Chondrocyte (in vitro differentiated cells): ENCODE measurements at regions not wholly inside any gene's neighbourhood (a gene's known extent, or its start where the extent isn't known, plus 50 kb on each side); places are given as distances from the start of the nearest gene placed in this dataset.

Experiments used
- DNase-seq: peaks from one replicate; pipeline ENCODE4 v3.0.0; 2021; ENCODE audit warnings: mixed read lengths, low spot score
- H3K27ac Mint-ChIP-seq: one replicate; pipeline ENCODE4 v1.8.0; 2021; ENCODE audit warnings: mild to moderate bottlenecking, moderate library complexity, mixed read lengths; ENCODE audit not compliant: unreplicated experiment
- H3K27me3 Mint-ChIP-seq: 2 replicates; pipeline ENCODE4 v1.8.0; 2021; ENCODE audit warnings: low read depth, mixed read lengths
- H3K36me3 Mint-ChIP-seq: 2 replicates; pipeline ENCODE4 v1.8.0; 2021; ENCODE audit warnings: low read depth, mixed read lengths
- H3K4me1 Mint-ChIP-seq: 2 replicates; pipeline ENCODE4 v1.8.0; 2021; ENCODE audit warnings: low read depth, mild to moderate bottlenecking, mixed read lengths
- H3K4me3 Mint-ChIP-seq: one replicate; pipeline ENCODE4 v1.8.0; 2021; ENCODE audit warnings: mild to moderate bottlenecking, moderate library complexity, mixed read lengths; ENCODE audit not compliant: unreplicated experiment
- H3K9me3 Mint-ChIP-seq: 2 replicates; pipeline ENCODE4 v1.8.0; 2021; ENCODE audit warnings: low read depth, mixed read lengths
- TF ChIP-seq, protein P1 (sequence below): fragments of 200-600 bp; sonication (generic); IDR thresholded peaks from 2 replicates; pipeline ENCODE4 v1.5.0; 2021; ENCODE audit warnings: antibody characterized with exemption, mild to moderate bottlenecking, moderate library complexity

- H3K36me3 Mint-ChIP-seq: no peaks in the 10 kb centered on the region
- peaks cover 14% of the 10 kb centered on the region for H3K27me3 Mint-ChIP-seq
- H3K27ac Mint-ChIP-seq: no peak overlapping the region
- no peak for DNase-seq
- no peak overlapping the region for H3K4me3 Mint-ChIP-seq
- TF ChIP-seq, protein P1, sequence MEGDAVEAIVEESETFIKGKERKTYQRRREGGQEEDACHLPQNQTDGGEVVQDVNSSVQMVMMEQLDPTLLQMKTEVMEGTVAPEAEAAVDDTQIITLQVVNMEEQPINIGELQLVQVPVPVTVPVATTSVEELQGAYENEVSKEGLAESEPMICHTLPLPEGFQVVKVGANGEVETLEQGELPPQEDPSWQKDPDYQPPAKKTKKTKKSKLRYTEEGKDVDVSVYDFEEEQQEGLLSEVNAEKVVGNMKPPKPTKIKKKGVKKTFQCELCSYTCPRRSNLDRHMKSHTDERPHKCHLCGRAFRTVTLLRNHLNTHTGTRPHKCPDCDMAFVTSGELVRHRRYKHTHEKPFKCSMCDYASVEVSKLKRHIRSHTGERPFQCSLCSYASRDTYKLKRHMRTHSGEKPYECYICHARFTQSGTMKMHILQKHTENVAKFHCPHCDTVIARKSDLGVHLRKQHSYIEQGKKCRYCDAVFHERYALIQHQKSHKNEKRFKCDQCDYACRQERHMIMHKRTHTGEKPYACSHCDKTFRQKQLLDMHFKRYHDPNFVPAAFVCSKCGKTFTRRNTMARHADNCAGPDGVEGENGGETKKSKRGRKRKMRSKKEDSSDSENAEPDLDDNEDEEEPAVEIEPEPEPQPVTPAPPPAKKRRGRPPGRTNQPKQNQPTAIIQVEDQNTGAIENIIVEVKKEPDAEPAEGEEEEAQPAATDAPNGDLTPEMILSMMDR: no peak
- peaks cover 12% of the 10 kb centered on the region for H3K4me1 Mint-ChIP-seq
- H3K9me3 Mint-ChIP-seq: peaks cover 2% of the 10 kb centered on the region
These were observed 93.7 kb downstream of the TDRD15 start for GRCh38 chr2:21217442-21217841.

DNA sequence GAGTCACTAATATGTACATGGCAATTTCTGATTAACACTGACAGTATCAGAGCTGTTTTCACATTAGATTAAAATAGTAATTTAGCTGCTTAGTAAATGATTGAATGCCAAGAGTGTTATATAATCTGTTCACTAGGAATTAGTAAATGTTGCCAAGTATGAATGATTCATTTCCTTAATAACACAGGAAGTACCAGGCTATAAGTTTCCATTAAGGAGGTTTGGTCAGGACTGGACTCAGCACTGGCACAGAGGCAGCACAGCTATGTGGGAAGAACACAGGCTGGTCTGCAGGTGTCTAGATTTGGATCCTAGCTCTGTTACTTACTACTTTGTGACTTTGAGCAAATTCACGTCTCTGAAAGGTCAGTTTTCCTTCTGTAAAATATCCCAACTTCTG is 97.2 kb downstream of the TDRD15 start:
- Mint-ChIP-seq H3K9me3 (peaks cover 2% of the 10 kb centered on the region), H3K27me3 (peaks cover 13% of the 10 kb centered on the region), H3K4me3 (no peak overlapping the region), H3K27ac (no peak overlapping the region), H3K4me1 (peaks cover 12% of the 10 kb centered on the region), H3K36me3 (no peaks in the 10 kb centered on the region)
- DNase-seq: no peak
- TF ChIP-seq, protein P1: no peak

DNA sequence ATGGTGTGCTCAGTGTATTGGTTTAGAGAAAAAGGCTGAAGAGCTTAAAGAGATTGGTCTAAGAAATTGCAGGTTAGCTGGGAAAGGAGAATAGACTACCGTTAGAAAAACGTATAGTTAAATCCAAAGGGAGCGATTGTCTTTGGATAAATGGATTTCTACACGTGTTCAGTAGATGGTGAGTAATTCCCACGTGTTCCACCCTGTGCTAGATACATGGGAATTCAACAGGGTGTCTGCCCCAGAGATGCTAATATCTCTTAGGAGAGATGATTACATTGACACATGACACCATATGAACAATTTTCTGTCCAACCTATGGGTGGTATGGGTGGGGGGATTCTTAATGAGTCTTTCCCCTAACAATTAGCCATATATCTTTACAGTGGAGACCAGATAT is 99.8 kb downstream of the TDRD15 start:
- Mint-ChIP-seq H3K36me3 (no peaks in the 10 kb centered on the region), H3K4me1 (peaks cover 12% of the 10 kb centered on the region), H3K27ac (no peak overlapping the region), H3K9me3 (peaks cover 2% of the 10 kb centered on the region), H3K4me3 (no peak overlapping the region), H3K27me3 (peaks cover 2% of the 10 kb centered on the region)
- DNase-seq: no peak
- TF ChIP-seq, protein P1: no peak

GRCh38 chr2:21228041-21228895 is 104.5 kb downstream of the TDRD15 start:
- Mint-ChIP-seq H3K4me1 (peaks cover 7% of the 10 kb centered on the region), H3K27me3 (peaks cover 8% of the 10 kb centered on the region), H3K4me3 (no peak overlapping the region), H3K36me3 (no peaks in the 10 kb centered on the region), H3K9me3 (peaks cover 2% of the 10 kb centered on the region), H3K27ac (no peak overlapping the region)
- DNase-seq: no peak
- TF ChIP-seq, protein P1: no peak

DNA sequence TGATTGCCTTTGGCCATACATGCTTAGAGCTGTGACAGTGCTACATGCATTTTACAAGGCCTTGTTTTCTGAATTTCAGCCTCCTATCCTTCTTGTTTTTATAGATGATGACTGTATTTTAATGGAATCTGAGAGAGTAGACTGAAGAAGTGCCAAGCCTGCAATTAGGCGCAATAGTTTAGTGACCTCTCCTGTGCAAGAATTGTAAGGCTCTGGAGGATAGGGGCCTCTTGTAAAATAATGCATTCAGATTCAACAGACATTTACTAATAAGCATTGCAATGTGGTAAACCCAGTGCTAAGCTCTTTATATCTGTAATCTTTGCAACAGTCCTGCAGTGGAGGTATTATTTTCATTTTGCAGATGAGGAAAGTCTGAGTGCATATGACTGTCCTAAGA is 105.5 kb downstream of the TDRD15 start:
- Mint-ChIP-seq H3K9me3 (peaks cover under 1% of the 10 kb centered on the region), H3K36me3 (no peaks in the 10 kb centered on the region), H3K4me3 (no peak overlapping the region), H3K27me3 (peaks cover 8% of the 10 kb centered on the region), H3K27ac (peak overlapping the region; percentile 24), H3K4me1 (peaks cover 7% of the 10 kb centered on the region)
- no peak for DNase-seq
- TF ChIP-seq, protein P1: no peak
